ENCODE measurements at regions not wholly inside any gene's neighbourhood (a gene's known extent, or its start where the extent isn't known, plus 50 kb on each side); places are given as distances from the start of the nearest gene placed in this dataset.

- DNase-seq, result no peak
- intact Hi-C loops (cut with micrococcal nuclease; ENCODE audit: unreplicated experiment), result no loop called here
- Histone ChIP-seq H3K9me3 (ENCODE audit: insufficient read depth, low read depth) (peaks cover 9% of the 10 kb centered on the region; the same call in 1 of the 2 replicates), H3K79me2 (ENCODE audit: low read depth) (no peaks in the 10 kb centered on the region), H3F3A (ENCODE audit: insufficient read depth, low read depth) (no peaks in the 10 kb centered on the region), H3K4me1 (replicated peaks; ENCODE audit: insufficient read depth) (no peaks in the 10 kb centered on the region), H3K4me3 (no peak overlapping the region), H3K9me2 (ENCODE audit: insufficient read depth) (no peaks in the 10 kb centered on the region), H2AFZ (no peak overlapping the region), H3K27ac (no peak overlapping the region), H3K27me3 (ENCODE audit: insufficient read depth, low read depth) (no peaks in the 10 kb centered on the region), H3K4me2 (no peak overlapping the region), H3K36me3 (ENCODE audit: low read depth) (no peaks in the 10 kb centered on the region), H4K20me1 (ENCODE audit: insufficient read depth) (no peaks in the 10 kb centered on the region)
- no peak for TF ChIP-seq EZH2 (IDR thresholded peaks at IDR 0.05; ENCODE audit: low read depth)
- no peak for TF ChIP-seq CTCF (conservative IDR thresholded peaks at IDR 0.05)
- CTCF ChIA-PET, result no interaction called here
- POLR2A ChIA-PET (ENCODE audit: unreplicated experiment), result no interaction called here
- no TSS peak for BruUV-seq (replicated peaks)
Measured at GRCh38 chr20:11438412-11438811, 479.3 kb upstream of the BTBD3 start.

GRCh38 chr20:11443382-11444119 lies 474.1 kb upstream of the BTBD3 start:
- Histone ChIP-seq H3K4me3 (no peak overlapping the region), H3K27me3 (ENCODE audit: insufficient read depth, low read depth) (no peaks in the 10 kb centered on the region), H3K4me2 (no peak overlapping the region), H3K36me3 (ENCODE audit: low read depth) (no peaks in the 10 kb centered on the region), H3K4me1 (replicated peaks; ENCODE audit: insufficient read depth) (no peaks in the 10 kb centered on the region), H3K79me2 (ENCODE audit: low read depth) (no peaks in the 10 kb centered on the region), H3F3A (ENCODE audit: insufficient read depth, low read depth) (no peaks in the 10 kb centered on the region), H3K9me3 (ENCODE audit: insufficient read depth, low read depth) (no peaks in the 10 kb centered on the region), H3K27ac (no peak overlapping the region), H4K20me1 (ENCODE audit: insufficient read depth) (no peaks in the 10 kb centered on the region), H2AFZ (no peak overlapping the region), H3K9me2 (ENCODE audit: insufficient read depth) (no peaks in the 10 kb centered on the region)
- TF ChIP-seq CTCF (conservative IDR thresholded peaks at IDR 0.05) (no peak), EZH2 (IDR thresholded peaks at IDR 0.05; ENCODE audit: low read depth) (no peak)
- POLR2A ChIA-PET (ENCODE audit: unreplicated experiment), result no interaction called here
- CTCF ChIA-PET, result no interaction called here
- DNase-seq, result no peak
- intact Hi-C loops (cut with micrococcal nuclease; ENCODE audit: unreplicated experiment), result no loop called here
- BruUV-seq (replicated peaks), result no TSS peak

- Histone ChIP-seq H3K79me2 (ENCODE audit: low read depth) (no peaks in the 10 kb centered on the region), H3K4me3 (no peak overlapping the region), H3K4me2 (no peak overlapping the region), H3F3A (ENCODE audit: insufficient read depth, low read depth) (no peaks in the 10 kb centered on the region), H3K36me3 (ENCODE audit: low read depth) (no peaks in the 10 kb centered on the region), H4K20me1 (ENCODE audit: insufficient read depth) (no peaks in the 10 kb centered on the region), H2AFZ (no peak overlapping the region), H3K27me3 (ENCODE audit: insufficient read depth, low read depth) (no peaks in the 10 kb centered on the region), H3K9me2 (ENCODE audit: insufficient read depth) (no peaks in the 10 kb centered on the region), H3K9me3 (ENCODE audit: insufficient read depth, low read depth) (no peaks in the 10 kb centered on the region), H3K4me1 (replicated peaks; ENCODE audit: insufficient read depth) (no peaks in the 10 kb centered on the region), H3K27ac (no peak overlapping the region)
- POLR2A ChIA-PET (ENCODE audit: unreplicated experiment), result no interaction called here
- TF ChIP-seq EZH2 (IDR thresholded peaks at IDR 0.05; ENCODE audit: low read depth) (no peak), CTCF (conservative IDR thresholded peaks at IDR 0.05) (no peak)
- CTCF ChIA-PET, result no interaction called here
- intact Hi-C loops (cut with micrococcal nuclease; ENCODE audit: unreplicated experiment), result no loop called here
- no TSS peak for BruUV-seq (replicated peaks)
- no peak for DNase-seq
Measured at GRCh38 chr20:11445161-11445560, 472.5 kb upstream of the BTBD3 start.
